SK-N-SH treated with all-trans-retinoic acid at 6 μM for 48 hours (cell line): ENCODE measurements at regions not wholly inside any gene's neighbourhood (a gene's known extent, or its start where the extent isn't known, plus 50 kb on each side); places are given as distances from the start of the nearest gene placed in this dataset.

ENCODE experiments used
- ATAC-seq: fragments of 200-7000 bp; cut with Tn5 transposase; 3 replicates; pipeline ENCODE4 v1.9.1; 2020; ENCODE audit warnings: mild to moderate bottlenecking, moderate library complexity
- ARNTL ChIP-seq: fragments of 450-650 bp; formaldehyde crosslinking; IDR thresholded peaks from 2 replicates; pipeline ENCODE4 v1.5.0; 2020; ENCODE audit warnings: low read depth, mild to moderate bottlenecking, moderate library complexity, borderline replicate concordance
- BACH2 ChIP-seq: fragments of 250-450 bp; sonication (Bioruptor Pico); IDR thresholded peaks from 2 replicates; pipeline ENCODE4 v1.9.0; 2021; ENCODE audit warnings: mild to moderate bottlenecking, borderline replicate concordance
- CREB5 ChIP-seq: fragments of 250-450 bp; sonication (Bioruptor Pico); IDR thresholded peaks from 2 replicates; pipeline ENCODE4 v1.5.1; 2020; ENCODE audit warnings: low read depth, mild to moderate bottlenecking, moderate library complexity
- CSDC2 ChIP-seq: fragments of 250-450 bp; sonication (Bioruptor Pico); IDR thresholded peaks from 2 replicates; pipeline ENCODE4 v1.5.0; 2020; ENCODE audit warnings: mild to moderate bottlenecking, moderate library complexity
- CSRNP3 ChIP-seq: fragments of 250-450 bp; sonication (Bioruptor Pico); IDR thresholded peaks from 2 replicates; pipeline ENCODE4 v1.5.1; 2021; ENCODE audit warnings: mild to moderate bottlenecking, moderate library complexity
- ESRRG ChIP-seq: fragments of 250-450 bp; sonication (Bioruptor Pico); IDR thresholded peaks from 2 replicates; pipeline ENCODE4 v1.6.1; 2021; ENCODE audit warnings: mild to moderate bottlenecking
- GLIS3 ChIP-seq: fragments of 250-450 bp; sonication (Bioruptor Pico); IDR thresholded peaks from 2 replicates; pipeline ENCODE4 v1.5.0; 2020; ENCODE audit warnings: mild to moderate bottlenecking, moderate library complexity
- ISL1 ChIP-seq: fragments of 250-450 bp; sonication (Bioruptor Pico); IDR thresholded peaks from 2 replicates; pipeline ENCODE4 v2.1.2; 2022; ENCODE audit warnings: mild to moderate bottlenecking, moderate library complexity
- PATZ1 ChIP-seq: fragments of 250-450 bp; sonication (Bioruptor Pico); IDR thresholded peaks from 2 replicates; pipeline ENCODE4 v1.8.0; 2020; ENCODE audit warnings: mild to moderate bottlenecking, moderate library complexity, borderline replicate concordance
- PPARA ChIP-seq: fragments of 250-450 bp; sonication (Bioruptor Pico); IDR thresholded peaks from 2 replicates; pipeline ENCODE4 v1.5.0; 2020; ENCODE audit warnings: mild to moderate bottlenecking, borderline replicate concordance
- RARB ChIP-seq: fragments of 250-450 bp; sonication (Bioruptor Pico); IDR thresholded peaks from 2 replicates; pipeline ENCODE4 v1.8.0; 2021; ENCODE audit warnings: mild to moderate bottlenecking, moderate library complexity
- TCF4 ChIP-seq: fragments of 250-450 bp; sonication (Bioruptor Pico); IDR thresholded peaks from 2 replicates; pipeline ENCODE4 v1.8.0; 2021; ENCODE audit warnings: mild to moderate bottlenecking, moderate library complexity, borderline replicate concordance
- TOX ChIP-seq: fragments of 250-450 bp; sonication (Bioruptor Pico); IDR thresholded peaks from 2 replicates; pipeline ENCODE4 v1.8.0; 2021; ENCODE audit warnings: mild to moderate bottlenecking, moderate library complexity, borderline replicate concordance
- TSHZ2 ChIP-seq: fragments of 250-450 bp; sonication (Bioruptor Pico); IDR thresholded peaks from 2 replicates; pipeline ENCODE4 v1.5.0; 2020; ENCODE audit warnings: mild to moderate bottlenecking, moderate library complexity
- ZC3H10 ChIP-seq: fragments of 250-450 bp; sonication (Bioruptor Pico); IDR thresholded peaks from 2 replicates; pipeline ENCODE4 v1.5.1; 2021; ENCODE audit warnings: mild to moderate bottlenecking, moderate library complexity
- ZFP3 ChIP-seq: fragments of 250-450 bp; sonication (Bioruptor Pico); IDR thresholded peaks from 2 replicates; pipeline ENCODE4 v1.5.0; 2020; ENCODE audit warnings: mild to moderate bottlenecking, moderate library complexity
- ZFP30 ChIP-seq: fragments of 450-650 bp; formaldehyde crosslinking; IDR thresholded peaks from 2 replicates; pipeline ENCODE4 v1.5.0; 2022; ENCODE audit warnings: mild to moderate bottlenecking, moderate library complexity
- ZNF565 ChIP-seq: fragments of 450-650 bp; formaldehyde crosslinking; conservative IDR thresholded peaks from 2 replicates; pipeline ENCODE4 v1.5.0; 2020; ENCODE audit warnings: low read depth, mild to moderate bottlenecking, moderate library complexity
- ZNF70 ChIP-seq: fragments of 450-650 bp; formaldehyde crosslinking; IDR thresholded peaks from 2 replicates; pipeline ENCODE4 v1.5.0; 2020; ENCODE audit warnings: mild to moderate bottlenecking, moderate library complexity
- ZNF8 ChIP-seq: fragments of 450-650 bp; formaldehyde crosslinking; IDR thresholded peaks from 2 replicates; pipeline ENCODE4 v1.5.0; 2020; ENCODE audit warnings: mild to moderate bottlenecking, moderate library complexity

GRCh38 chr7:82521906-82522445 is 78.4 kb upstream of the CACNA2D1 start:
- no peak for TF ChIP-seq PPARA (CRISPR knock-in tag)
- TF ChIP-seq ZNF565, result no peak
- ATAC-seq, result no peak

- TF ChIP-seq GLIS3 (no peak), TSHZ2 (CRISPR knock-in tag) (no peak), ZNF8 (no peak), TCF4 (CRISPR knock-in tag) (no peak), CSRNP3 (CRISPR knock-in tag) (no peak), ZFP3 (CRISPR knock-in tag) (no peak), CREB5 (CRISPR knock-in tag) (no peak), CSDC2 (no peak), ZNF565 (no peak), ARNTL (CRISPR knock-in tag) (no peak), RARB (CRISPR knock-in tag) (no peak), BACH2 (CRISPR knock-in tag) (no peak), PPARA (CRISPR knock-in tag) (no peak), ESRRG (no peak), PATZ1 (no peak), TOX (CRISPR knock-in tag) (no peak), ZNF70 (CRISPR knock-in tag) (no peak), ISL1 (CRISPR knock-in tag) (no peak)
- ATAC-seq, result no peak
These were observed 73.5 kb upstream of the CACNA2D1 start for GRCh38 chr7:82517050-82517449.

- TF ChIP-seq ZNF70 (CRISPR knock-in tag) (no peak), RARB (CRISPR knock-in tag) (no peak), ZFP30 (CRISPR knock-in tag) (no peak), ARNTL (CRISPR knock-in tag) (no peak), ESRRG (no peak), PPARA (CRISPR knock-in tag) (no peak), PATZ1 (no peak), CSRNP3 (CRISPR knock-in tag) (no peak), TOX (CRISPR knock-in tag) (no peak), CREB5 (CRISPR knock-in tag) (no peak), ISL1 (CRISPR knock-in tag) (no peak), TCF4 (CRISPR knock-in tag) (no peak), ZC3H10 (CRISPR knock-in tag) (no peak)
- ATAC-seq, result no peak
These were observed 68.0 kb upstream of the CACNA2D1 start for GRCh38 chr7:82511542-82511941.
